G401 (cell line): ENCODE measurements at regions not wholly inside any gene's neighbourhood (a gene's known extent, or its start where the extent isn't known, plus 50 kb on each side); places are given as distances from the start of the nearest gene placed in this dataset.
"Not testable (repeated sequence)": the region's sequence is repeated elsewhere in the genome, so short reads cannot be mapped to it uniquely, and the experiment has no call there.

Source experiments
- DNase-seq: peaks from one replicate; pipeline ENCODE4 v3.0.0-alpha.2; 2015; ENCODE audit warnings: low spot score
- in situ Hi-C: cut with HindIII; loops from 2 replicates; pipeline ENCODE4 v1.10.0; 2016; ENCODE audit warnings: low sequenced_read_pairs, mixed read lengths

DNA sequence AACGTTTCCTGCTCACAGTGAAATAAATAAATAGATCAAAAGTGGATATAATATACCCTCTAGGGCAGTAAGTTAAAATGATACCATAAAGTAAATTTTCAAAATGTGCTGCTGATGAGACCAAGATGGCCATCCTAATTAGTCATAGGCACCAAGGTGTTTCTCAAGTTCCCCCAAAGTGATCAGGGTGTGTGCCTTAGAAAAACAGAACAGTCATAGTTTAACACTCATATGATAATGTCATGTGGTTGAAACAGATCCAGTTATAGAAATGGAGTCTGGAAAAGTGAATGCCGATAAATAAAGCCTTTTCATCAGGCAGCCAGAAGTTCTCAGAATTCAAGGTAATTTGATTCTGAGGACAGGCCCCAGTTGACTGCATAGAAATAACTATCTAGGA is 161.5 kb upstream of the CDKN2B start:
- no peak for DNase-seq
- in situ Hi-C loops = no loop called here

DNA sequence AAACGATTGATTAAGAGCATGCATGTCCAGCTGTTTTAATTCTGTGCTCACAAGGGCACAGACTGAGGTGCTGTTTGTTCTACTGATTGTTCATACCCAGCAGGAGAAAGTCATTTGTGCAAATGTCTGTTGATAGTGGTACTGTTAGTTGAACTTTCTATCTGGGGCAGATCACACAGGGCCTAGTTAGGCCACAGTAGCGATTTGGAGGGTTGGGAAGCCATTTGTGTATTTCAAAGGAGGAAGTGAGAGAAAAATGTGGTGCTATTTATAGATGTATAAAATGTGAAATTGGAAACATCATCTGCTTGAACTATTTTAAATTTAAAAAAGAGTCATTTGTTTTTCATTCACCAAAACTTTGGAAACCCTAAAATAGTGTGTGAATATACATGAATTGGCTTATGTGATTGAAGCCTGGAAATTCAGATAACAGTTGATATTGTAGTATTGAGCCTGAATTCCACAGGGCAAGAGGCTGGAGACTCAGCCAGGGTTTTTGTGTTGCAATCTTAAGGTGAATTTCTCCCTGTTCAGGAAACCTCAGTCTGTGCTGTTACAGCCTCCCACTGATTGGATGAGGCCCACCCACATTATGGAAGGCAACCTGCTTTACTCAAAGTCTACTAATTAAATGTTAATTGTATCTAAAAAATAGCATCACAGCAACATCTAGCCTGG is 162.0 kb upstream of the CDKN2B start:
- DNase-seq = no peak
- in situ Hi-C loops = no loop called here

DNA sequence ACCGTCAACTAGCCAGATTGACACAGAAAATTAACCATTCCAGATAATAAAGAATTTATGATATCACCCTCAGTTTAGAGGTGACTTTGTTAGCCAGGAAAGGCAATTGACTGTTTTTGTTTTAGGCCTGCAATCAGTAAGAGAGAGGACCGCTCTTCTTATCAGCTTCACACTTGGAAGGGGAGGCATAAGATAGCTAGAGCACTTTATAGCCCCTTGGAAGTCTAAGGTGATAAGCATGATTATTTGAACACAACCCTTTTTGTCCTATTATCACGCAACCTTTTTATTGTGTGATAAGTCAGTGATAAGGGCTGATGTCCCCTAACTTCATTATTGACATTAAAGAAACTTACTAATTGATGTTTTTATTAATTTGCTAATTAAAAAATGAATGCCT is 162.6 kb upstream of the CDKN2B start:
- no peak for DNase-seq
- in situ Hi-C loops = no loop called here

- in situ Hi-C loops = no loop called here
- no peak for DNase-seq
These were observed 164.8 kb upstream of the CDKN2B start for GRCh38 chr9:22173908-22174307.

- DNase-seq = no peak
- in situ Hi-C loops = no loop called here
These were observed 167.0 kb upstream of the CDKN2B start for GRCh38 chr9:22175972-22176545.

- in situ Hi-C loops = not testable (repeated sequence)
These were observed 171.9 kb upstream of the CDKN2B start for GRCh38 chr9:22181021-22181420.

GRCh38 chr9:22189471-22189870 is 180.4 kb upstream of the CDKN2B start:
- in situ Hi-C loops = no loop called here

More at GRCh38 chr9:22181021-22181420, 171.9 kb upstream of the CDKN2B start:
- DNase-seq = not testable (repeated sequence)

DNA sequence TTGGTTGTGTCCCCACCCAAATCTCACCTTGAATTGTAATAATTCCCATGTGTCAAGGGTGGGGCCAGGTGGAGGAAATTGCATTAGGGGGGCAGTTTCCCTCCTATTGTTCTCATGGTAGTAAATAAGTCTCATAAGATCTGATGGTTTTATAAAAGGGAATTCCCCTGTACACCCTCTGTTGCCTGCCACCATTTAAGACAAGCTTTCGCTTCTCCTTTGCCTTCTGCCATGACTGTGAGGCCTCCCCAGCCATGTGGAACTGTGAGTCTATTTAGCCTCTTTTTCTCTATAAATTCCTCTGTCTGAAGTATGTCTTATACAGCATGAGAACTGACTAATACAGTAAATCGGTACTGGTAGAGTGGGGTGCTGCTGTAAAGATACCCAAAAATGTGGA is 187.9 kb upstream of the CDKN2B start:
- in situ Hi-C loops, DNase-seq: not testable (repeated sequence)

More at GRCh38 chr9:22189471-22189870, 180.4 kb upstream of the CDKN2B start:
- no peak for DNase-seq

- DNase-seq = no peak
- in situ Hi-C loops = no loop called here
These were observed 189.6 kb upstream of the CDKN2B start for GRCh38 chr9:22198681-22199080.

- no peak for DNase-seq
- in situ Hi-C loops = no loop called here
These were observed 192.2 kb upstream of the CDKN2B start for GRCh38 chr9:22201256-22201655.

DNA sequence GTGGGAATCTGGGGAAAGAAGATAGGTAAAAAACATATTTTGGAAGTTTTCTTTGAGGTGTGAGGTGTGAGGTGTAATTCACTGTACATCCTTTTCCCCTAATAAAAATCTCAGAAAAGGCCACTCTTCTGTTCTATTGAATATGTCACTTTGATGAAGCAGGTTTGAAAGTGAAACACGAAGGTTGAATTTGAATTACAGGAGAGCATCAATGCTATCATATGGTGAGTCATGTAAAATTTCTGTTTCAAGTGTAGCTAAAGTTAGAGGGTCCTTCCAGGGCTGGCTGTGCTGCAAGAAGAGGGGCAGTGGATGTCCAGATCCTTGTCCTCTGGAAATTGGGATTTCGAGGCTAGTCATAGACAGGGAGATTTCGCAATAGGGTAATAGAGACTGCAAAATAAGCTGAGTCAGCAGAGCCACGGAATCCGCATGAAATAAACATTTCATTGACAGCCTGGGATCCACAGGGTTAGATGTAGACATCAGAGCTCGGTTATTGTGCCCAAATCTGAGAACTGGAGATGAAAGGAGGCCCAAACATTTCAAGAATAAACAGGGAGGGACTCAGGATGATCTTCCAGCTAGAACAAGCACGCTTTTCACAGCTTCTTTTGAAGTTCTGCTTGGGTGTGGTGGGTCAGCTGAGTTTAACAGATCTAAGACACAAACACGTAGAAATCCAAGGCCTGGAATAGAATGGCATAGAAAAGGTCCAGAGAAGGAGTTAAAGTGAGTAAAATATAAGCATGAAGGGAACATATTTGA is 194.4 kb upstream of the CDKN2B start:
- no peak for DNase-seq
- in situ Hi-C loops = no loop called here

- DNase-seq = no peak
- in situ Hi-C loops = no loop called here
These were observed 195.1 kb upstream of the CDKN2B start for GRCh38 chr9:22204240-22204639.

- DNase-seq = no peak
- in situ Hi-C loops = no loop called here
These were observed 197.7 kb upstream of the CDKN2B start for GRCh38 chr9:22206833-22207232.

- DNase-seq = no peak
- in situ Hi-C loops = no loop called here
These were observed 199.9 kb upstream of the CDKN2B start for GRCh38 chr9:22208846-22209585.

GRCh38 chr9:22210262-22210661 is 201.2 kb upstream of the CDKN2B start:
- no peak for DNase-seq
- in situ Hi-C loops = no loop called here

DNA sequence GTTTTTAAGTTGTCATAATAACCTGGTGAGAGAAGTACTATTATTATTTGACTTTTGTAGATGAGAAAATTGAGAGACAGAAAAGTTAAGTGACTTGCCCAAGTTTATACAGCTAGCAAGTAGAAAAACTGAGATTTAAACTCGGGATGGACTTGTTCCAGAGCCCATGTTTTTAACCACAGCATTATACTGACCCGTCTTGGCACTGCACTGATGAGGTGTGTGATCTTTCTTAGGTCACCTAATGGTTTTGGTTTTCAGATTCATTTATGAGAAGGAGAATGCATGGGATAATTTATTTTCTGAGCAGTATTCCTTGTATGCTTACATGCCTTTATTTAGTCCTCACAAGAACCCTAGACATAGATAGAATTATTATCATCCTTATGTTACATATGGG is 201.8 kb upstream of the CDKN2B start:
- DNase-seq = no peak

DNA sequence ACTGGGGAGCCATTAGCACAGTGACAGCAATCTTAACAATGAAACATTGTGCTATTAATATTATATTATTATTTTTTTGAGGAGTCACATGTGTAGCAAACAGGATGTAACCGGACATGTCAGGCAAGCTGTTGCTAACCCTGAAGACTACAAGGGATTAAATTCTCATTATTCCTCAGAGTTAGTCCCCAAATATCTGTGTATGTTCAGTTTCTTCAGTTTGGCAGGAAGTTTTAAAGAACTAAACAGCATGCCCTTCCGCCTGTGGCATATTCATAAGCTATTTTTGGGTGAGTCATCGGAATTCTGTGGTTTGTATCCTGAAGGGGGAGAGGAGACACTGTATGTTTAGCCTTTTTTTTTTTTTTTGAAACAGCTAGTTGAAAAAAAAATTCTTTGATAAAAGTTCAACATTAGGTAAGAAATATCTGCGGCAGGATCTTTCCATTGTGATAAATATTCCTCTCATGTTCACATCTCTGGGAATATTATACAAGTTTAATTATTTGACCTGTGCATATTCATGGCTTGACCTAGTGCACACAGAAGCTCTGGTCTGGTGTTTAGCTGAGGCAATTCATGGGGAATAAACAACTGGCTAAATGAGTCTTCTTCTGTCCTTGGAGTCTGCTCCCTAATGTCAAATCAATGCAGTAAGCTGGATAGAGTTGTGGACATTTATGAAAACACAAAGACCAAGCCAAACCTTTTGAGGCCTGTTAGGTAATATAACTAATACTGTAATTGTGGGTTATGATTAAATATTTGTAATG is 202.7 kb upstream of the CDKN2B start:
- no peak for DNase-seq

More for the DNA sequence above, 201.8 kb upstream of the CDKN2B start:
- in situ Hi-C loops = no loop called here

DNA sequence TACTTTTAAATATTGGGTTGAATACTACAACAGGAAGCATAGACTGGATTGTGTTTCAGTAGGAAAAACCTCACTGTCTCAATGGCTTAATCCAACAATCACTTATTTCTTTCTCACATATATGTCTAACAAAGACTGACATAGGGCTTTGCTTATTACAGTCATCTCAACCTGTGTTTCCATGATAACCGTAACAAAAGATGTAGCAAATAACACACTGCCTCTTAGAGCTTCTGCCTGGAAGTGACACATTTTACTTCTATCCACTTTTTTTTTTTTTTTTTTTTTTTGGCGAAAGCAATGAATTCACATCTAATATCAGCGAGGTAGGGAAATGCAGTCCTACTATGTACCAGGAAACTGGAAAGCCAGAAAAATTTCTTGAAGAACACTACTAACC is 204.9 kb upstream of the CDKN2B start:
- DNase-seq = no peak
- in situ Hi-C loops = no loop called here

More for the DNA sequence above, 202.7 kb upstream of the CDKN2B start:
- in situ Hi-C loops = no loop called here

GRCh38 chr9:22214497-22215031 is 205.5 kb upstream of the CDKN2B start:
- DNase-seq = no peak
- in situ Hi-C loops = no loop called here
